ENCODE measurements at regions not wholly inside any gene's neighbourhood (a gene's known extent, or its start where the extent isn't known, plus 50 kb on each side); places are given as distances from the start of the nearest gene placed in this dataset.

DNA sequence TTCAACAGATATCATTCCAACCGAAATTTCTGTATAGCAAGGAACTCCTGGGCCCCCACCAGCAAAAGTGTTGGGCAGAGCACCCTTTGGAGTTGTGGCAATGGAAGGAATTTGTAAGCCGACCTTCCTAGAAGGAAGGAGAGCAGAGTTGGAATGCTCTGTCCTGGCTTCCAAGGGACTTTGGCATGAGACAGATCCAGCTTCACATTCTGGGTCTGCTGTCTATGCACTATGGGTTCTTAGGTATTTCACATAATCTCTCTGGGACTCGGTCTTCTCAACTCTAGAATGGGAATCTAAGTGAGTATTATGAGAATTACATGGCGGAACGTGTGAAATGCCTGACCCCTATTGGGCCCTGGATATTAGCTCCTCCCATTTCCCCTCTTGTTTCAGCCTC lies 63.2 kb upstream of the MARCHF10 start:
- TF ChIP-seq, protein P1, sequence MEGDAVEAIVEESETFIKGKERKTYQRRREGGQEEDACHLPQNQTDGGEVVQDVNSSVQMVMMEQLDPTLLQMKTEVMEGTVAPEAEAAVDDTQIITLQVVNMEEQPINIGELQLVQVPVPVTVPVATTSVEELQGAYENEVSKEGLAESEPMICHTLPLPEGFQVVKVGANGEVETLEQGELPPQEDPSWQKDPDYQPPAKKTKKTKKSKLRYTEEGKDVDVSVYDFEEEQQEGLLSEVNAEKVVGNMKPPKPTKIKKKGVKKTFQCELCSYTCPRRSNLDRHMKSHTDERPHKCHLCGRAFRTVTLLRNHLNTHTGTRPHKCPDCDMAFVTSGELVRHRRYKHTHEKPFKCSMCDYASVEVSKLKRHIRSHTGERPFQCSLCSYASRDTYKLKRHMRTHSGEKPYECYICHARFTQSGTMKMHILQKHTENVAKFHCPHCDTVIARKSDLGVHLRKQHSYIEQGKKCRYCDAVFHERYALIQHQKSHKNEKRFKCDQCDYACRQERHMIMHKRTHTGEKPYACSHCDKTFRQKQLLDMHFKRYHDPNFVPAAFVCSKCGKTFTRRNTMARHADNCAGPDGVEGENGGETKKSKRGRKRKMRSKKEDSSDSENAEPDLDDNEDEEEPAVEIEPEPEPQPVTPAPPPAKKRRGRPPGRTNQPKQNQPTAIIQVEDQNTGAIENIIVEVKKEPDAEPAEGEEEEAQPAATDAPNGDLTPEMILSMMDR (IDR thresholded peaks at IDR 0.05) = no peak
- TF ChIP-seq POLR2A (IDR thresholded peaks at IDR 0.05) = no peak
